GM23338 (cell line): ENCODE measurements at regions not wholly inside any gene's neighbourhood (a gene's known extent, or its start where the extent isn't known, plus 50 kb on each side); places are given as distances from the start of the nearest gene placed in this dataset.

Experiments used
- ATAC-seq: fragments of 200-7000 bp; cut with Tn5 transposase; 3 replicates; pipeline ENCODE4 v1.9.1; 2020
- DNase-seq: peaks from one replicate; pipeline ENCODE4 v3.0.0-alpha.2; 2015; ENCODE audit warnings: low spot score
- H2AFZ ChIP-seq: fragments of 200-600 bp; sonication (generic); 2 replicates; pipeline ENCODE4 v1.8.0; 2016; ENCODE audit warnings: antibody characterized with exemption, mild to moderate bottlenecking, moderate library complexity
- H3F3A ChIP-seq: fragments of 200-600 bp; sonication (generic); replicated peaks from 2 replicates; pipeline ENCODE4 v1.8.0; 2017; ENCODE audit warnings: antibody characterized with exemption, mixed run types, low read depth
- H3K27ac ChIP-seq: fragments of 200-600 bp; sonication (generic); 2 replicates; pipeline ENCODE4 v1.6.1; 2016; ENCODE audit warnings: low read depth
- H3K27me3 ChIP-seq: fragments of 200-600 bp; sonication (generic); 2 replicates; pipeline ENCODE4 v1.8.0; 2016; ENCODE audit warnings: mild to moderate bottlenecking, mixed run types, moderate library complexity; ENCODE audit not compliant: insufficient read depth
- H3K36me3 ChIP-seq: fragments of 200-600 bp; sonication (generic); 2 replicates; pipeline ENCODE4 v1.8.0; 2016; ENCODE audit warnings: mild to moderate bottlenecking; ENCODE audit not compliant: insufficient read depth
- H3K4me1 ChIP-seq: fragments of 200-600 bp; sonication (generic); 2 replicates; pipeline ENCODE4 v1.8.0; 2016; ENCODE audit warnings: mild to moderate bottlenecking, moderate library complexity; ENCODE audit not compliant: insufficient read depth
- H3K4me2 ChIP-seq: fragments of 200-600 bp; sonication (generic); 2 replicates; pipeline ENCODE4 v1.7.1; 2017; ENCODE audit warnings: mixed run types
- H3K4me3 ChIP-seq: fragments of 200-600 bp; sonication (generic); 2 replicates; pipeline ENCODE4 v1.6.1; 2016; ENCODE audit warnings: mixed run types
- H3K79me2 ChIP-seq: fragments of 200-600 bp; sonication (generic); replicated peaks from 2 replicates; pipeline ENCODE4 v1.8.0; 2017; ENCODE audit warnings: mild to moderate bottlenecking; ENCODE audit not compliant: insufficient read depth
- H3K9me2 ChIP-seq: fragments of 200-600 bp; sonication (generic); 2 replicates; pipeline ENCODE4 v1.8.0; 2017; ENCODE audit not compliant: insufficient read depth
- H4K20me1 ChIP-seq: fragments of 200-600 bp; sonication (generic); replicated peaks from 2 replicates; pipeline ENCODE4 v1.8.0; 2017; ENCODE audit warnings: mild to moderate bottlenecking; ENCODE audit not compliant: insufficient read depth
- H3K27ac Mint-ChIP-seq: 2 replicates; pipeline ENCODE4 v1.8.0; 2020; ENCODE audit warnings: inconsistent platforms, mild to moderate bottlenecking, moderate library complexity, mixed read lengths
- H3K27me3 Mint-ChIP-seq: 3 replicates; pipeline ENCODE4 v1.8.0; 2022; ENCODE audit warnings: low read depth, mild to moderate bottlenecking, moderate library complexity, mixed read lengths, inconsistent platforms; ENCODE audit not compliant: insufficient read depth, poor library complexity
- H3K36me3 Mint-ChIP-seq: 3 replicates; pipeline ENCODE4 v1.8.0; 2021; ENCODE audit warnings: low read depth, mild to moderate bottlenecking, inconsistent platforms, moderate library complexity, mixed read lengths
- H3K4me1 Mint-ChIP-seq: 3 replicates; pipeline ENCODE4 v1.8.0; 2020; ENCODE audit warnings: mild to moderate bottlenecking, inconsistent platforms, mixed read lengths
- H3K4me3 Mint-ChIP-seq: 3 replicates; pipeline ENCODE4 v1.8.0; 2021; ENCODE audit warnings: moderate library complexity, mild to moderate bottlenecking, inconsistent platforms, mixed read lengths
- H3K9me3 Mint-ChIP-seq: 3 replicates; pipeline ENCODE4 v1.8.0; 2020; ENCODE audit warnings: moderate library complexity, mild to moderate bottlenecking, inconsistent platforms, mixed read lengths
- EZH2 ChIP-seq: fragments of 200-600 bp; sonication (generic); IDR thresholded peaks from one replicate; pipeline ENCODE4 v1.8.0; 2017; ENCODE audit warnings: antibody characterized with exemption, mild to moderate bottlenecking, low read depth; ENCODE audit not compliant: unreplicated experiment
- EZH2phosphoT487 ChIP-seq: fragments of 200-600 bp; sonication (generic); IDR thresholded peaks from one replicate; pipeline ENCODE4 v1.8.1; 2018; ENCODE audit warnings: antibody characterized with exemption; ENCODE audit not compliant: unreplicated experiment
- JUNB ChIP-seq: IDR thresholded peaks from one replicate; pipeline ENCODE4 v1.6.1; 2016; ENCODE audit warnings: antibody characterized with exemption; ENCODE audit not compliant: unreplicated experiment
- NANOG ChIP-seq: IDR thresholded peaks from 2 replicates; pipeline ENCODE4 v1.6.1; 2016; ENCODE audit warnings: antibody characterized with exemption, borderline replicate concordance
- POLR2AphosphoS5 ChIP-seq: IDR thresholded peaks from 2 replicates; pipeline ENCODE4 v1.6.1; 2016; ENCODE audit warnings: antibody characterized with exemption, low read depth
- STAT1 ChIP-seq: IDR thresholded peaks from one replicate; pipeline ENCODE4 v1.6.1; 2016; ENCODE audit warnings: antibody characterized with exemption; ENCODE audit not compliant: unreplicated experiment
- ZNF331 ChIP-seq: fragments of 250-450 bp; sonication (Bioruptor Pico); IDR thresholded peaks from 2 replicates; pipeline ENCODE4 v1.5.0; 2020; ENCODE audit warnings: low read depth, mild to moderate bottlenecking, moderate library complexity
- ZNF462 ChIP-seq: fragments of 250-450 bp; sonication (Bioruptor Pico); IDR thresholded peaks from 2 replicates; pipeline ENCODE4 v1.5.0; 2020; ENCODE audit warnings: mild to moderate bottlenecking, moderate library complexity

GRCh38 chr12:131279281-131279921, 325.7 kb downstream of the ADGRD1 start (continued):
- TF ChIP-seq ZNF462 (CRISPR knock-in tag) (no peak), EZH2phosphoT487 (no peak), NANOG (no peak)

GRCh38 chr12:131280426-131280825, 326.7 kb downstream of the ADGRD1 start:
- no peaks in the 10 kb centered on the region for H3K79me2 ChIP-seq
- H3K27ac Mint-ChIP-seq: no peak overlapping the region
- H3K4me1 Mint-ChIP-seq: peaks cover 10% of the 10 kb centered on the region
- H3F3A ChIP-seq: no peaks in the 10 kb centered on the region
- peaks cover 2% of the 10 kb centered on the region; the same call in 1 of the 3 replicates for H3K9me3 Mint-ChIP-seq
- H3K27me3 ChIP-seq: no peaks in the 10 kb centered on the region
- H3K9me2 ChIP-seq: no peaks in the 10 kb centered on the region
- H2AFZ ChIP-seq: no peak overlapping the region
- H4K20me1 ChIP-seq: no peaks in the 10 kb centered on the region
- no peak overlapping the region for H3K4me3 ChIP-seq
- H3K36me3 ChIP-seq: no peaks in the 10 kb centered on the region
- no peaks in the 10 kb centered on the region; the same call in 2 of the 3 replicates for H3K36me3 Mint-ChIP-seq
- no peak overlapping the region for H3K4me2 ChIP-seq
- no peak for ATAC-seq
- H3K4me3 Mint-ChIP-seq: no peak overlapping the region
- peaks cover 7% of the 10 kb centered on the region for H3K27me3 Mint-ChIP-seq
- H3K4me1 ChIP-seq: no peaks in the 10 kb centered on the region
- no peak for DNase-seq
- no peak overlapping the region for H3K27ac ChIP-seq
- no peak for TF ChIP-seq ZNF462 (CRISPR knock-in tag)
- no peak for TF ChIP-seq ZNF331 (CRISPR knock-in tag)
- no peak for TF ChIP-seq STAT1
- no peak for TF ChIP-seq POLR2AphosphoS5
- TF ChIP-seq EZH2: no peak
- no peak for TF ChIP-seq JUNB
- no peak for TF ChIP-seq EZH2phosphoT487
